ENCODE measurements at regions not wholly inside any gene's neighbourhood (a gene's known extent, or its start where the extent isn't known, plus 50 kb on each side); places are given as distances from the start of the nearest gene placed in this dataset.

DNA sequence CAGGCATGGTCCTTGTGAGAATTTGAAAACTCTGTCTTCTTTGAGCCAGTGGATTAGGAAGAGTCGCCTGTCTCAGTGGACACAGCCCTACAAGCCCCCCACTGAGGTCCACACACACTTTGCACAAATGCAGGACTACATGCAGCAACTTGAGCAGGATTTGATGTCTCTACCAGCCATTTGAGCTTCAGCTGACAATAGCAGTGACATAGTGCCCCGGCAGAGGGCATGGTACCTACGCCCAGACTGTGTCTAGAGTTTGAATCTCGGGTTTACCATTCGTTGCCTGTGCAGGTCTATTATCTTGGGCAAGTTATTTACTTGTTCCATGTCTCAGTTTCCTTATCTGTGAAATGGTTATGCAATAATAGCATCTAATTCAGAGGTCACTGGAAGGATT lies 580.1 kb downstream of the TFAP2B start:
- ChIA-PET POLR2A (ENCODE audit: low non-redundant PET) (no interaction called here), CTCF (no interaction called here)
- TF ChIP-seq, protein P1, sequence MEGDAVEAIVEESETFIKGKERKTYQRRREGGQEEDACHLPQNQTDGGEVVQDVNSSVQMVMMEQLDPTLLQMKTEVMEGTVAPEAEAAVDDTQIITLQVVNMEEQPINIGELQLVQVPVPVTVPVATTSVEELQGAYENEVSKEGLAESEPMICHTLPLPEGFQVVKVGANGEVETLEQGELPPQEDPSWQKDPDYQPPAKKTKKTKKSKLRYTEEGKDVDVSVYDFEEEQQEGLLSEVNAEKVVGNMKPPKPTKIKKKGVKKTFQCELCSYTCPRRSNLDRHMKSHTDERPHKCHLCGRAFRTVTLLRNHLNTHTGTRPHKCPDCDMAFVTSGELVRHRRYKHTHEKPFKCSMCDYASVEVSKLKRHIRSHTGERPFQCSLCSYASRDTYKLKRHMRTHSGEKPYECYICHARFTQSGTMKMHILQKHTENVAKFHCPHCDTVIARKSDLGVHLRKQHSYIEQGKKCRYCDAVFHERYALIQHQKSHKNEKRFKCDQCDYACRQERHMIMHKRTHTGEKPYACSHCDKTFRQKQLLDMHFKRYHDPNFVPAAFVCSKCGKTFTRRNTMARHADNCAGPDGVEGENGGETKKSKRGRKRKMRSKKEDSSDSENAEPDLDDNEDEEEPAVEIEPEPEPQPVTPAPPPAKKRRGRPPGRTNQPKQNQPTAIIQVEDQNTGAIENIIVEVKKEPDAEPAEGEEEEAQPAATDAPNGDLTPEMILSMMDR (conservative IDR thresholded peaks at IDR 0.05; ENCODE audit: low read depth), result no peak
- no peak overlapping the region for H3K27ac ChIP-seq
- no peak for DNase-seq (ENCODE audit: low spot score)

DNA sequence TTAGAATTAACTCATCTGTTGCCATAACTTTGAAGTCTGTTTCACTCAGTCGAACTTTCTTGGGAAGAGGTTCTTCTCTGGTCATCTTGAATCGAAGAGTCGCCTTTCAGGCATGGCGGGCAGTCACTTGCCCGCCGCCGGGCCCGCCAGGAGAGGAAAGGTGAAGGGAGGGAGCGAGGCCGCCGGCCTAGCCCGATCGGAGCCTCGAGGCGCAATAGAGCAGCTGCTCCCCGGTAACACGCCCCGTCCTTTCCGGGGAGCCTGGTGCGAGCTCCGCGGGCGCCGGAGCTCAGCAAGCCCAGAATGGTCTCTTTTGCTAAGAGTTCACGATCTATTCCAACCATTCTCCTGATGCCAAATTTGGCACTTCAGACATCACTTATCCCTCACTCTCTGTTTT lies 591.8 kb downstream of the TFAP2B start:
- TF ChIP-seq, protein P1 (conservative IDR thresholded peaks at IDR 0.05; ENCODE audit: low read depth), result no peak
- CTCF ChIA-PET, result no interaction called here
- POLR2A ChIA-PET (ENCODE audit: low non-redundant PET), result no interaction called here
- H3K27ac ChIP-seq, result no peak overlapping the region
- DNase-seq (ENCODE audit: low spot score), result no peak

DNA sequence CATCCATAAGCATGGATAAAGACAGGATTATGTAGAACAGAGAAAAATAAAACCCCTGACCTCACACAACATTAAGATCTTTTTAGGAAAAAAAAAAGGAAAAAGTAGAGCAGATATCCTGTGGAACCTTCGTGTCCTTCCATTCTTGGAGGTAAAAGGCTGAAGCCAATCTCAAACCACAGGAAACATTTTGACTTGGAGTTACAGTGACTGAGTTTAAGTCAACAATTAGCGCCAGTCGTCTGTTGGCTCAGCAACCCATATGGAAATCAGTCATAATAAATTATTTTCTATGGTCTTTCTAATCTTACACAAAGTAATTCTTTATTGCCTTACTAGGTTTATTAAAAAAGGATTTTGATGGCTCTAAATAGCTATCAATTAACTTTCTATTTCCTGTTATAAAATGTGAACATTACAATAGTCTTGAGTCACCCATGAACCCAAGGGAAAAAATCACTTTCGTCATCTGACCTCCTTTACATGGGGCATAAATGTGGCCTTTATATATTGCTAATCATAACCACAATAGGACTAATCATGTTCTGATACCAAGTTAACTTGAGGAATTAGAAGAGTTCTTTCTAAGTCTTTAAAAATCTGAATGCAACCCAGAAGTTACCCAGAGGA lies 592.9 kb downstream of the TFAP2B start:
- ChIA-PET POLR2A (ENCODE audit: low non-redundant PET) (no interaction called here), CTCF (interaction anchor here (0.6 kb wide), 1 partner anchor 39 kb away, joined by 3 read pairs; no protein-coding TSS in a partner anchor)
- no peak overlapping the region for H3K27ac ChIP-seq
- TF ChIP-seq, protein P1 (conservative IDR thresholded peaks at IDR 0.05; ENCODE audit: low read depth), result no peak
- no peak for DNase-seq (ENCODE audit: low spot score)

DNA sequence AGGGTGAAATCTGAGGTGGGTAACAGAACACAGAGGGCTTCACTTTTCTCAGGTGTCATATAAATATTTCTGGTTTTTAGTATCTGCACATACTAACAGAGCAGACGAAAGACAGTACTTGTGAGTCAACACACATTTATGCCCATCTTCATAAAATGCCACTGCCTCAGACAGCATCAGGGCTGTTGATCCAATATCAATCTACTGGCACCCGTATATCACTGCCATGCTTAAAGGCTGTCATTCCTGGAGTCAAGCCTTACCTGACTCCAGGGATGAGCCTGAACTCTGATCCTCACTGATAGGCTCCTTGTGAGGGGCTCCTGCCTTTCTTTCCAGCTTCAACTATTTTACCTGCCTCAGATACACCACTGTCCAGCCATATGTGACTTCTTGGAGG lies 595.7 kb downstream of the TFAP2B start:
- ChIA-PET POLR2A (ENCODE audit: low non-redundant PET) (no interaction called here), CTCF (no interaction called here)
- DNase-seq (ENCODE audit: low spot score), result no peak
- TF ChIP-seq, protein P1 (conservative IDR thresholded peaks at IDR 0.05; ENCODE audit: low read depth), result no peak
- no peak overlapping the region for H3K27ac ChIP-seq

DNA sequence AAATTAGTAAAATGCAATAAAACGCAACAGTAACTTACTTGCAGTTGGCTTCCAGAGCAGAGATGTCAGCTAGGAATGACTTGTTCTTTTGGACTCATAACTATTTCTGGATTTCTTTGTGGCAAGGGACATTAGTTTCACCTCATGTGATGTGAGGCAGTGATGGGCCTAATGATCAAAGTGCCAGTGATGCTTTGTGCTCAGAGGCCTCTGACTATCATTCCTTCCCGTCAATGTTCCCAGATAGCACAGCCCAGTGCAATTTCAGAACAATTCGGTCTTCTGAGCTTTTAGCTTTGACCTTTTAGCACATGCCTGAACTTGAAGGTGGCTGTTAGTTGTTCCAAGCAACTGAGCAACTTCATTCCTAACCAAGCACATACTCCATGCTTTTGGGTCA lies 596.8 kb downstream of the TFAP2B start:
- no peak overlapping the region for H3K27ac ChIP-seq
- DNase-seq (ENCODE audit: low spot score), result no peak
- CTCF ChIA-PET, result no interaction called here
- TF ChIP-seq, protein P1 (conservative IDR thresholded peaks at IDR 0.05; ENCODE audit: low read depth), result no peak
- POLR2A ChIA-PET (ENCODE audit: low non-redundant PET), result no interaction called here

DNA sequence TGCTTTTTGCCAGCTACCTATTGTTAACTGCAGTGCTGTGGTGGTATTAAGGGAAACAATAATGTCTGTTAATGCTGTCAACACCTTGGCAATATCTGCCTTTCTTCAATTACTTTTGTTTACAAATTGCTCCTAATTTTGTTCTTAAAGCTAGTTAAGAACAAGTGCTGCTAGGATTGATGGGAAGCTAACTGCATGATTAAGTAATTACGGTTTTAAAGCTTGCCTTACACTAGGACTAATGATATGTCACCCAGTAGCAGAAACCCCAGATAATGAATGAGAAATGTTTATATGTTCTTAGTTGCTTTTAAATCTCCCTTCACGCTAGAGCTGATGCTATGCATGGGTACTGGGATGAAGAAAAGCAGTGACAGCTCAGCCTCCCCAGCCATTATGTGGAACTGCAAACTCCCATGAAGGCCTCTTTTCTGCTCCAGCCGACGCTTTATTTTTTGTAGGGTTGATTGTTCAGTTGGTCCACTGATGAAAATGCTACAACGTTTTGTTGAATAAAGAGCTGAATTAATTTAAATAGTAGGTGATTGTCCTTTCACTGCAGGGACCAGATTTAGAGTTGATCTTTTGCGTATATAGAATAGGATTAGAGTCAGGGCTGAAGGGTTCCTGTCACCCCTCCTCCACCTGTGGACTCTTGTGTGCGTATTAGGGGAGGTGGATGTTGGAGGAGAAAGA lies 610.5 kb downstream of the TFAP2B start:
- TF ChIP-seq, protein P1 (conservative IDR thresholded peaks at IDR 0.05; ENCODE audit: low read depth), result no peak
- DNase-seq (ENCODE audit: low spot score), result no peak
- H3K27ac ChIP-seq, result no peak overlapping the region
- ChIA-PET CTCF (no interaction called here), POLR2A (ENCODE audit: low non-redundant PET) (no interaction called here)
